HG03558 (cell line): ENCODE measurements at regions not wholly inside any gene's neighbourhood (a gene's known extent, or its start where the extent isn't known, plus 50 kb on each side); places are given as distances from the start of the nearest gene placed in this dataset.

Source experiments
- ATAC-seq: cut with Tn5 transposase; IDR thresholded peaks from one replicate; pipeline ENCODE4 v1.9.1; 2021; ENCODE audit warnings: moderate number of reproducible peaks; ENCODE audit not compliant: unreplicated experiment; ENCODE audit errors: extremely low read depth

DNA sequence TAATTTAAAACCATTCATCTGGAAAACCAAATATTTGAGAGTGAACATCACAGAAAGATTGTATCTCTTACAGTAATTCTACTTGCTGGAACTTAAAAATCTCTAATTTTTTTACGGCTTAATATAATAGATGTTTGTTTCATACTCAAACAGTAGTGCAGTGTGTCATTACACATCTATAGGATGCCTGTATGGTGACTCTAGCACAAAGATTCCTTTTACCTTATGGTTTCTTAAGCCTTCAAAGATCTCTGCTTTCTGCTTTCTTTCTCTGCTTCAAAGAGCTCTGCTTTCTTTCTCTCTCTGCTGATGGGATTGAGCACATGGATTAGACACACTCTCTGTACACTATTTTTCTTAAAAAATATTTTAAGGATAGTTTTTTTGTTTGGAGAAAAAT, 374.0 kb upstream of the CDH9 start:
- ATAC-seq: no peak

GRCh38 chr5:27406020-27406419, 367.6 kb upstream of the CDH9 start:
- ATAC-seq: no peak

DNA sequence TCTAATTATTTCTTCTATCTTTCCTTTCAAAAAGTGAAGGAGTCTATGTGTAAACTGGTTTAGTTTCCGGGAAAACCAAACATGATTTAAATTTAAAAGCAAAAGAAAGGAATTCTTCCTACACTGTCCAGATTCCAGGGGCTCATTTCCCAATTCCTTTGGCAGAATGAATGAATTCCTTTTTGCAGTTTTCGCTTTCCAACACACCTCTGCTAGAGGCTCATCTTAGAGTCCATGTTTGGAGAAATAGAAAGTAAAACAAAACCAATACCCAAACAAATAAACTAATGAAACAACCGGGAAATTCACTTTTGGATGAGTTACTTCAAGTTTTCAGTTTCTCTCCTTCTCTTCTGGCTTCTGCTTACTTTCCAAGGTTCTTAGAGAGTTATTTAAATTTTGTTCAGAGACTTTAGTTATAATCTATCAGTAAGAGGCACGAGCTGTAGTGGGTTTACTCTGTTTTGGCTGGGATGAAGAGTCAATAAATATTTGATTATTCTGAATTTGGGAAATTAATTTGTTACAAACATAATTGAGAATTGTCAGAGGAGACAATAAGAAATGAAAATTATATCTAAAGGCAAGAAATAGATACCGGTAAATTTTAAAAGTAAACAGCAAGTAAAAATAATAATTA, 365.0 kb upstream of the CDH9 start:
- ATAC-seq: no peak

DNA sequence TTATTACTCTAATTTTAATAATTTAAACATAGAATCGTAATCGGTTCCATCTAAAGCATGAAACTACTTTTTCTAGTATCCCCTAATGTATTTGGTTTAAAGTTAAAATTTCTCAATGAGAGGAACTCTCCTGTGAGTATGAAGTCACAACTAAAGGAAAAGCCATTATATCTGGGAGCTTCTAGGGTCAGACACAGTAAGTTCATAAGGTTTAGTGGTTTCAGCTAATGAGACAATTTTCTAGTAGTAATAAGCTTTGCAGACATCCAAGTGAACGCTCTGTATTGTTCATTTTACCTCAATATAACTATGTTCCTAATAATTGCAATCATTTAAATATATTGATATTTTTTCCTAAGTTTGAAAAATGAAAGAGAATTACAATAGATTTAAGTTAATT, 364.4 kb upstream of the CDH9 start:
- ATAC-seq: no peak

DNA sequence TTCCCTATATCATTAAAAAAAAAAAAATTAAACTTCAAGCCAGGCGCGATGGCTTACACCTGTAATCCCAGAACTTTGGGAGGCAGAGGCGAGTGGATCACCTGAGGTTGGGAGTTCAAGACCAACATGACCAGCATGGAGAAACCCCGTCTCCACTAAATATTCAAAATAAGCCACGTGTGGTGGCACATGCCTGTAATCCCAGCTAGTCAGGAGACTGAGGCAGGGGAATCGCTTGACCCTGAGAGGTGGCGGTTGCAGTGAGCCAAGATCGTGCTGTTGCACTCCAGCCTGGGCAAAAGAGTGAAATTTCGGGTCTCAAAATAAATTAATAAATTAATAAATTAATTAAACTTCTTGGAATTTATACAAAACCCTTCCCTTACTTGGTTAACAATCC, 358.6 kb upstream of the CDH9 start:
- no peak for ATAC-seq

- no peak for ATAC-seq
Observed at GRCh38 chr5:27392716-27393115, 354.3 kb upstream of the CDH9 start.

GRCh38 chr5:27389696-27390095, 351.3 kb upstream of the CDH9 start:
- no peak for ATAC-seq

- no peak for ATAC-seq
Observed at GRCh38 chr5:27388755-27389154, 350.4 kb upstream of the CDH9 start.

GRCh38 chr5:27387535-27388073, 349.2 kb upstream of the CDH9 start:
- no peak for ATAC-seq

DNA sequence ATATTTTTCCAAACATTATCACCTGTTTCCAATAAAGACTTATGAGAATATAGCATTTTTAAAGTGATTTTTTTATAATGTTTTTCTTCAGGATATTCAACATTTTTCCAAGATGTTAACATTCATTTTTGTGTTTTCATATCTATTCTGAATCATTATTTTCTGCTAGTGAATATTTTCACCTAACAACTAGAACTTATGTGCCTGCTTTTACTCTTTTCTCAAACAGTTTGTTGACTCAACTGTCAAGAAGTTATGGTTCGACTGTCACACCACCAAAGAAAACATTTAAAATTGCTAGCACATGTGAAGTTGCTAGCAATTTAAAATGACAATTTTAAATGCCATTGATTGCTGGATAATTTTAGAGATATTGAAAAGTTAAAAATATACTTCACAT, 343.3 kb upstream of the CDH9 start:
- ATAC-seq: no peak

DNA sequence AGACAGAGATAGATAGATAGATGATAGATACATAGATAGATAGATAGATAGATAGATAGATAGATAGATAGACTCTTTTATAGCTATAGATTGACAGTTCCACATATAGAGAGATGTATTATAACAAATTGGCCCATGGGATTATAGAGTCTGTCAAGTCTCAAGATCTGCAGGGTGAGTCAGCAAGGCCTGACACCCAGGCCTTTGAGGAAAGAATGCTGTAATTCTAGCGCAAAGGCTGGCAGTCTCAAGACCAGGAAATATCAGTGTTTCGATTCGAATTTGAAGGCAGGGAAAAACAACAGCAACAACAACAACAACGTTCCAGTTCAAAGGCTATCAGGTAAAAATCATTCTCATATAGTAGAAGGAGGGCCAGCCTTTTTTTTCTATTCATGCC, 339.2 kb upstream of the CDH9 start:
- no peak for ATAC-seq

DNA sequence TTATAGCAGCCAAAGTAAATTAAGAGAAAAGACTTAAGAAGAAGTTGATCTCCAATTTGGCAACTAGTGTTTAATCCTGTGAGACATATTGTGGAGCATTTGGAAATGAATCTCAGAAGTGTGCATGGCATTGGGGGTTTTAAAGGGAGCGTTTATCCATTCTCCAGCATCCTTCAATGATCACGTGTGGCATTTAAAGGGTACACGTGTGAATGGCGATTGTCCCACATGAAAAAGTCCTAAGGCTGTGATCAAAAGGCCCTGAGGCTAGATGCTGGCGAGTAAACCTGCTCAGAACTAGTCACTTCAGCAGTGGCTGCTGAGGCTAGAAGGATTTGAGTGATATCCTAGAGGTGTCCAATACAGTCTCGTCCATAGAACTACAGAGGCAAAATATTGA, 315.6 kb upstream of the CDH9 start:
- ATAC-seq: no peak

DNA sequence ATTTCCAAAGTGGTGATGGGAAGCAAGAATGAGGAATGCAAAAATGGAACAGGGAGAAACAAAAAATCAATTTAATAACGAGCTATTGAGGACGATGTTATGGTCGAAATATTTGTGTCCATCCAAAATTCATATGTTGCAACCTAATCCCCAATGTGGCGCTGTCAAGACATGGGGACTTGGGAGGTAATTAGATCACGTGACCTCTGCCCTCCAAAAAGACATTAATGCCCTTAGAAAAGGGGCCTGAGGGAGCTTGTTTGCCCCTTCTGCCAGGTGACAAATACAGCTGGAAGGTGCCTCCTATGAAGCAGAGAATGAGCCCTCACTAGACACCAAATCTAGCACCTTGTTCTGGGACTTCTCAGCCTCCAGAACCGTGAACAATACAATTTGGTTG, 315.2 kb upstream of the CDH9 start:
- no peak for ATAC-seq

DNA sequence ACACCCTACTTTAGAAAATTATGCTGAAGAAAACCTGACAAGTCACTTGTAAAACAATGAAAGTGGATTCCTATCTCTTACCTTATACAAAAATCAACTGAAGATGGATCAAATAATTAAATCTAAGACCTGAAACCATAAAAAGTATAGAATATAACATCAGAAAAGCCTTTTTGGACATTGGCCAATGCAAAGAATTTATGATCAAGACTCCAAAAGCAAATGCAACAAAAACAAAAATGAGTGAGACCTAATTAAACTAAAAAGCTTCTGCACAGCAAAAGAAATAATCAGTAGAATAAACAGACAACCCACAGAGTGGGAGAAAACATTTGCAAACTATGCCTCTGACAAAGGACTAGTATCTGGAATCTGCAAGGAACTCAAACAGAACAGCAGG, 303.0 kb upstream of the CDH9 start:
- no peak for ATAC-seq

GRCh38 chr5:27336817-27337216, 298.4 kb upstream of the CDH9 start:
- no peak for ATAC-seq

DNA sequence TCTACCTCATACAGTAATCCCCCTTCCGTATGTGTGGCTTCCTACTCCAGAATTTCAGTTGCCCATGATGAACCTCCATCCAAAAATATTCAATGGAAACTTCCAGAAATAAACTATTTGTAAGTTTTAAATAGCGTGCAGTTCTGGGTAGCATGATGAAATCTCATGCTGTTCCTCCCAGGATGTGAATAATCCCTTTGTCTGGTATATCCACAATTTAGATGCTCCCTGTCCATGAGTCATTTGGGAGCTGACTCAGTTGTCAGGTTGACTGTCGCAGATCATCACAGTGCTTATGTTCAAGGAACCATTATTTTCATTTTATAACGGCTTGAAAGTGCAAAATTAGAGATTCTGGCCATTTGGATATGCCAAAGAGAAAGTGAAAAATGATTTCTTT, 290.1 kb upstream of the CDH9 start:
- ATAC-seq: no peak

GRCh38 chr5:27325513-27325912, 287.1 kb upstream of the CDH9 start:
- no peak for ATAC-seq

- ATAC-seq: no peak
Observed at GRCh38 chr5:27318701-27319100, 280.3 kb upstream of the CDH9 start.

DNA sequence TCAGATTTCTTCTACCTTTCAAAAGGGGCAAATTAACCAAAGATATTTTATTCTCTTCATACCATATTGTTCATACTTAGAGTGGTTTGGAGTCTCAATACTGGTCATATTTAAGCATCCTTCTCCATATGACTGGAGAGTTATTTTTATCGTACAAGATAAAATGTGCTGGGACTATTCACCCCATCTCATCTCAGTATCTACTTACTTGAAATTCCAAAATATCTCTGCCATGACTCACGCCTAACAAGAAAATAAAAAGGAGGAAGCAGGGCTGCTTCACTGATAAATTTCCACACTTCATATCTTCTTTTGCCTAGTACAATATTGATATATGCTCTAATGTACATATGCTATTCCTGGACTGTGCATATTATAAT, 277.9 kb upstream of the CDH9 start:
- no peak for ATAC-seq

GRCh38 chr5:27315363-27316270, 277.2 kb upstream of the CDH9 start:
- no peak for ATAC-seq

DNA sequence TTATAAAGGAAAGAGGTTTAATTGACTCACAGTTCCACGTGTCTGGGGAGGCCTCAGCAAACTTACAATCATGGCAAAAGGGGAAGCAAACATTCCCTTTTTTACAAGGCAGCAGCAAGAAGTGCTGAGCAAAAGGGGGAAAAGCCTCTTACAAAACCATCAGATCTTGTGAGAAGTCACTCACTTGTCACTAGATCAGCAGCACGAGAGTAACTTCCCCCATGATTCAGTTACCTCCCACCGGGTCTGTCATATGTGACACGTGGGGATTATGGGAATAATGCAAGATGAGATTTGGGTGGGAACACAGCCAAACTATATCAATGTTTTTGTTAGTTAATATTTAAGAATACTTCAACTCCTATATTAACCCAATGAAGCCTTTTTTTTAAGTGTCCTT, 275.2 kb upstream of the CDH9 start:
- ATAC-seq: no peak
